ENCODE measurements at regions not wholly inside any gene's neighbourhood (a gene's known extent, or its start where the extent isn't known, plus 50 kb on each side); places are given as distances from the start of the nearest gene placed in this dataset.

DNA sequence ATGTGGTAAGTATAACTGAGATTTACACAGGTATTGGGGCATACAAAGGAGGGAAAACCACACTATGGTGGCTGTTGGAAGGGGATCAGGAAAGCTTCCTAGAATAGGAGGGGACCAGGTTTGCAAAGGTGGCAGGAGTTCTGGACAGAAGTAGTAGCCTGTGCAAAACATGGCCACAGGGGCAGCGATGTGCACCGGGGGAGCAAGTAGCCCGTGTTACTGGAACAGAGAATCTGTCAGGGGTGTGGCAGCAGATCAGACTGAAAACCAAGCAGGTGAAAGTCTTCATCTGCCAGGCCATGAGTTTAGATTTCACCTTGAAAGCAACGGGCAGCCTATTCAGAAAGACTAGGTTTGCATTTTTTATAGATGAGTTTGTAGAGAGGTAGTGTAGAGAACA, 182.3 kb upstream of the LPP start:
- FAIRE-seq (no peak), DNase-seq (ENCODE audit: low spot score) (no peak)

DNA sequence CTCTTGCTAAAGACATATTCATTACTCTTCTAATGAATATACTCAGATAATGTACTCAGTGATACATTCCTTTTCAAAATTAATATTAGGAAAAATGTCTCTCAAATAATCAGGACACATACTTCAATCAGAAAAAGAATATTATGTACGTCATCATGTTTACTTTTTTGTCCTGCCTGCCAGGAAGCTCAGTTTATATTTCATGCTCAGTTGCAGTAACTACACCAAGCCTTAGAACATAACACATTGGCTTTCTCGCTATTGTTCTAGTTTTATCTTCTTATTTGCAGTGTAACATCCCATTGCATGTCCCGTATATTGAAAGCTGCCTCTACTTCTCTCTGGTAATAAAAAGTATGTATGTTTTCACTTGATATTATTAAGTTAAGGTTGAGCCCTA, 181.5 kb upstream of the LPP start:
- DNase-seq (ENCODE audit: low spot score) (no peak), FAIRE-seq (no peak)

DNA sequence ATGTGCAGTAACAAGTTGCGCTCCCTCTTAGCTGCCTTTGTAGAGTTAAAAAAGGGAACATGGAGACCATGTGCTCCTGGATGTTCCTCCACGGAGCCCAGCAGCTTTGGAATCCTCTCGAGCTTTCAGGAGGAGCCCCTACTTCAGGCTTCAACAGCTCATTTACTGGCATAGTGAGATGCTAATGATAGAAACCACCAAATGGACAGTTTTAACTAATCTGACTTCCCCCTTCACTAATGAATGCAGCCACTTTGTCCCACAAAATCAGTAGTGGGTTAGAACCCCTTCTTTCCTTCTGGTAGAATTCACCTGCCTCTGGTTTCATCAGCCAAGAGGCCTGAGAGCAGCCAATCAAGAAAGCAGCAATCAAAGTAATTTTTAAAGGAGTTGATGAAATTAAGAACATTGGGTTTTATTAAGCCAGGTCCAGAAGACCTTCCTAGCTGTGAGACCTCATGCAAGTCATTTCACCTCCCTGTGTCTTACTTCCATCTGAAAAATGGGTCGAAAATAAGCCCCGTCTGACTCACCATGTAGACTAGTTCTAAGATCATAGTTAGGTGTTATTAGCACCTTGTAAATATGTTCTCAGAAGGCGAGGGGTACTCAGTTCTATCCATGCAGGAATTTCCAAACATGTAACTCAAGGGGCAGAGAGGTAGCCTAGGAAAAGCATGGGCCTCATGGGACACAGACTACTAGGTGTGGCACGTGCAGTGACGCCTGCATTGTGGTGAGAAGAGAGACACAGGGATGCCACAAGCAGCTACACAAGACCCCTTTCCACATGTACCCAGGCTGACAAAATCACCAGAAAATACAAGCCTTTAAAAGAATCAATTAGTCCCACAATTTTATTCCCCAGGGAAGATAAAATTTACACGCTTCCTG, 179.7 kb upstream of the LPP start:
- DNase-seq (ENCODE audit: low spot score) (no peak), FAIRE-seq (no peak)

DNA sequence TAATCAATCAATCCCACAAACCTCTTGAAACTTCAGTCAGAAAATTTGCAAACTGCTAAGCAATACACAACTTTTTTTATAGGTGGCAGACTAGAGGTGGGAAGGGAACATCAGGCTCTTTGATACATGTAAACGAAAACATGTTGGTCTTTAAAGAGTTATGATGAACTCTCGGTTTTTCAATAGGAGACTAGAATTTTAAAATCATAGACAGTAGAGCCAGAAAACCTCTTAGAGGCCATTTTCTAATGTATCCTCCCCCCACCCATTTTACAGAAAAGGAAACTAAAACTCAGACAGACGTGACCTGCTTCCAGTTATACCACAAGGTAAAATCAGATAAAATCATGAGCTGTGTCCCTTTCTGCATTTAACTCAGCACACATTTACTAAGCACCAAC, 179.1 kb upstream of the LPP start:
- no peak for DNase-seq (ENCODE audit: low spot score)
- no peak for FAIRE-seq

DNA sequence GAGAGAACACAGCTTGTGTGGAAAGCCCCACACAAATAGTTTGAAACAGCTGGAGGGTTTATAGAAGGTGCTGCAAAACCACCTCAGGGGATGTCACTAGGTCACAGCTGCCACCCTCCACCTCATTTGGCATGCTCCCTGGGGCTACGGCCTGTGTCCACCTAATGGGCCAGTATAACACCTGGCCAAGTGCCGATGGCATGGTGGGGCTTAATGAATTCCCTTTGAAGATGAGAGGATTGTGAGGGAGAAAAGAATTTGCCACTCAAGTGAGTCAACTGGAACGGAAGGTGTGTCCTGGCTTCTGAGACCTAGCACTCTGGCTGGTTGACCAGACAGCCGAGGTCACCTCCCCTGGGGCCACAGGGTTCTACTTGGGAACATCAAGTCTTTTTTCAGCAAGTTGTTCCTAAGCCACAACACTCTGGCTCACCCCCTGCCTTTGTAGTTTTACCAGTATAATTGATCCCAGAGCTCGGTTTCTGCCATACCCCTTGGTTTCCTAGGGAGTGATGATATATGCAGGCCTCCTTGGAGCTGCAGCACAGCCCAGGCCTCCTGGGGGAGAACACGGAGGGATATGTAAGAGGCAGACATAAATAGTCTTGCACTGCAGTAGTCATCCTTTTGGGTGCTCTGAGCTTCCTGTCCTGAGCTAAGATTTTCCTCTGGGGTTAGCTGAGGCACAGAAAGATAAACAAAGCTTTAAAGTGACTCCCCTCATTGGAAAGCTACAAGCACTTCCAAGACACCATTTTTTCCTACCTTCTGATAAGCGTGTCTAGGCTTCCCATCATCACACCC, 178.2 kb upstream of the LPP start:
- DNase-seq (ENCODE audit: low spot score) (no peak), FAIRE-seq (no peak)

GRCh38 chr3:187976365-187976900, 177.5 kb upstream of the LPP start:
- FAIRE-seq, result no peak

DNA sequence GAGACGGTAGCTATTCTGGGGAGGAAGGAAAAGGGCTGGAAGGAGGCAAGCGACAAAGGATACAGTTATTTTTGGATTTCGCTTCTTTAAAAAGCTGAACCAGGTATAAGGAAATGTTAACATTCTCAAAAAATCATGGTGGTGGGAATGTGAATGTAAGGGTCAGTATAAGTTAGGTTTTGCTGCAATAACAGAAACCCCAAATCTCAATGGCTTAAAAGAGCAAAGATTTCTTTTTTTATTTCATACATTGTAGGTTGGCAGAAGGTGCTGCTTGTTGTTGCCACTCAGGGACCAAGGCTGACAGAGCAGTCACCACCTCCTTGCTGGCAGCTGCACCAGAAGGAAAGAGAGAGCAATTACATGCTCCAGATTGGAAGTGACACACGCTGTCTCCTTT, 176.3 kb upstream of the LPP start:
- FAIRE-seq (no peak), DNase-seq (ENCODE audit: low spot score) (no peak)

More at GRCh38 chr3:187976365-187976900, 177.5 kb upstream of the LPP start:
- no peak for DNase-seq (ENCODE audit: low spot score)

DNA sequence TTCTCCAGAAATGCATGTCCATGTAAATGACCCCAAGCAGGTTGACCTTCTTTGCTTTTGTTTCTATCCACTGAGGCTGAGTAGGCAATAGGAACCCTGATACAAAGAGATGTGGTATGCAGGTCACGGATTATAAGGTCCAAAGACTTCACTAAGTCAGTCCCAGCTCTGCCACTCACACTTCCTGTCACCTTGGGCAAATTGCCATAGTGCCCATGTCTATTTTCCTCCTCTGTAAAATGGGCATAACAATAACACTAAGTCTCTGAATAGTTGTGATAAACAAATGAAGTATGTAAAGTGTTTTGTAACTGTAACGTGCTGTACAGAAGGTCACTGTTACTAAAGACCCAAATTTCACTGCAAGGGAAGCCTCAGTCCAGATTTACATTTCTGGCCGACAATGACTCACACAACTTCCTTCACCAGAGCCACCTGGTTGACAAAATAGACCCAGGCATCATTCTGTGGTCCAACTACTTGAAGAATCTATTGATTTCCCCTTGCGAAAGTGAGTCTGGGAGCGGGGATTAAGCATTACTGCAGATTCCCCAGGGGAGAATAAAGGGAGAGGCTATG, 175.4 kb upstream of the LPP start:
- FAIRE-seq, result no peak
- DNase-seq (ENCODE audit: low spot score), result no peak

GRCh38 chr3:187979564-187979963, 174.4 kb upstream of the LPP start:
- DNase-seq (ENCODE audit: low spot score) (no peak), FAIRE-seq (no peak)

DNA sequence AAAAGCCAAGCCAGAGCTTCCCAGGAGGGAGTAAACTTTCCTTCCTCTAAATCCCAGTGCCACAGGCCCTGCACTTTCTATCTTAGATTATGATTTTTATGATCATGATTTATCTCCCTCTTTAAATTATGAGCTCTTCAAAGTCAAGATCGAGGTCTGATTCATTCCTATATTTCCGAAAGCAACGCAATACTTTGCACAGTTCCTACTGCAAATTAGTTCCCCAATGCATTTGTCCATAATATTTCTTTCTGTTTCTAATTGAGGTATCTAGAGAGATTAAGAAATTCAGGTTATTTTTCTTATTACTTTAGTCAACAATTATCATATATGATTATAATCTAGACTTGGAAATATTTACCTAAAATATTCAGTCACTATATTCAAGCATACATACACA, 173.1 kb upstream of the LPP start:
- no peak for DNase-seq (ENCODE audit: low spot score)
- no peak for FAIRE-seq

GRCh38 chr3:187982142-187982541, 171.8 kb upstream of the LPP start:
- FAIRE-seq (no peak), DNase-seq (ENCODE audit: low spot score) (no peak)

- DNase-seq (ENCODE audit: low spot score), result no peak
- FAIRE-seq, result no peak
Observed at GRCh38 chr3:187983484-187984124, 170.4 kb upstream of the LPP start.

DNA sequence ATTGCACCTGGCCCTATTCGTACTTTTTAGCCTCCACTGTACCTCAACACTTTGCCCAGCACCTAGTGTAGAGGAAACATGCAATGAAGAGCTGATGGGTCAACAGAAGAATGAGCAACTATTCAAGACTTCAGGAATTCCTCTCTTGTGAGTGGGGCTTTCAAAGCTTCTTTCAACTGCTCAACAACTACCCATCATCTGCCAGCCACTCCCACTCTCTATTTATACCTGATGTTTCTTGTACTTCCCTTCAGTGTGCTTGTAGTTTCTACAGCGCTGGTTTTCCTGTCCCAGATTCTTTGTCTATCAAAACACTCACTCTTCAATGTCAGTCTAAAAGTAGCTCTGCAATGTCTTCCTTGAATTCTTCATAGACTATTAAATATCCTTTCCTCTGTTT, 168.3 kb upstream of the LPP start:
- no peak for FAIRE-seq

DNA sequence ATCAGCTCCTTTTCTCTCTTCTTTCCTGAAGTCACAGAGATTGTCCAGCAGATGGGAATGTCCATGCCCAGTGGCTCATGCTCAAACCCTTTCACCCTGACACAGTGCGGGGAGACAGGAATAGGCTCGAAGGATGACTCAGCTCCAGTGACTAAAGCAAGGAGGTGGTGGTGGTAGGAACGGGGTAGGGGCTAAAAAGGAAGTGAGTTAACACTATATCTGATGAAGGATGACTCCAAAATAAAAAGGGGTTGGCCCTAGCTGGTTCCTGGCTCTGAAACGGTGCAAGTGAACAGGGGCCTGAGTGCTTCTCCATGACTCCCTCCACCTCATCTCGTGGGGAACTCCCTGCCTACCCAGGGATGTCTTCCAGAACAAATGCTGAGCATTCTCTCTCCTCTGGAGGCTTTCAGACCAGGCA, 167.4 kb upstream of the LPP start:
- DNase-seq (ENCODE audit: low spot score), result peak; percentile 71
- FAIRE-seq, result no peak

More for the DNA sequence above, 168.3 kb upstream of the LPP start:
- DNase-seq (ENCODE audit: low spot score), result no peak

GRCh38 chr3:187987187-187987586, 166.8 kb upstream of the LPP start:
- FAIRE-seq (no peak), DNase-seq (ENCODE audit: low spot score) (no peak)

- FAIRE-seq, result no peak
Observed at GRCh38 chr3:187987924-187988323, 166.0 kb upstream of the LPP start.

GRCh38 chr3:187989575-187990153, 164.3 kb upstream of the LPP start:
- DNase-seq (ENCODE audit: low spot score) (no peak), FAIRE-seq (no peak)

More at GRCh38 chr3:187987924-187988323, 166.0 kb upstream of the LPP start:
- DNase-seq (ENCODE audit: low spot score), result no peak

DNA sequence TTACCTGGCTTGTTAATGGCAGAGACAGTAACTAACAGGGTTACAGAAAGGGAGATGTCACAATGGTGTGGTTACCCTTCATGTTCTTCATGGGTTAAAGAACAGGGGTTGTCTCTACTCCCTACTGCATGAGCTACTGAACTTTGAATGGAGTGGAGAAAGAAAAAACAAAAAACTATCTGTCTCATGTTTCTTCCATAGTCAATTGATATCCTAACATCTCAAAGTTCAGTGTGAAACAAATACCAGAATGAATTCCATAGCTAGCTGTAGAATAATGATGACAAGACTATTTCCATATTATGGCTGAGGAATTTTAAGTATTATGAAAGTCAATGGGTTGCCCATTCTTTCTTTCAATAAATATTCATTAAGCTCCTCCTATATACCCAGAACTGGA, 161.3 kb upstream of the LPP start:
- FAIRE-seq, result no peak
- no peak for DNase-seq (ENCODE audit: low spot score)

DNA sequence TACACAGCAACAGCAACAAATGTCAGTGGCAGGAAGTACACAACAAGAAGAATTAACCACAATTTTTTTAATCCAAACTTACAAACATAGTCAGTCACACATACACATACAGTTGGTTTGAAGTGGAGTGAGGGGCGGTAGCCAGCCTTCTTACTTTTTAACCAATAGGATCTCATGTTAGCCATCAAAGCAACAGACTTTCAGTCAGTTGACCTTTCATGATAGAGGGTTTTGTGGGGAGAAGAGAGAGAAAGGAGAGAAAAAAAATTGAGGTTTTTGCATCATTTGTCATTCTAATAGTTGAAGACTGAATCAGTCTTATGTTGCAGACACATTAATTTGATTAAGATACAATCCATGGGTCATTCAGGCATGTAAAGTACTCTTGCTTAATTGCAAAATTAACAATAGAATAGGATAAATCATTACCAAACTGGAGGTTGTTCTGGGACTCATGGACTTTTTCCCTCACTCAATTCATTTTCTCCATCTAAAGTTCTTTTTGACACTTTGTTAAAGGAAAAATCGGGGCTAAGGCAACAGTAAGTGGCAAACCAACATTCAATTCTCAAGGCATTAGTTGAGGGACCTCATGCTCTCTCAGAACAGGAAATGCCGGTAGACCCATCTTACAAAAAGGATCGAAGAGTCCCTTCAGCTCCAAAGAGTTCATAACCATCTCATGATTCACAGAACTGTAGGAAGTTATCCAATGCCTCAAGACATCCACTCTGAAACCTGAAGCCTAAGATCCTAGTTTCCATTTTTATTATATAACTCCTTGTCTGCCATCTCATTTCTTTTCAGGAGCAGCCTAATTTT, 159.5 kb upstream of the LPP start:
- no peak for DNase-seq (ENCODE audit: low spot score)
- FAIRE-seq, result no peak

- no peak for DNase-seq (ENCODE audit: low spot score)
- no peak for FAIRE-seq
Observed at GRCh38 chr3:187995043-187995400, 158.9 kb upstream of the LPP start.

Measured in urothelium cell line (cell line).